Inferior parietal cortex (tissue), 1 donor: ENCODE measurements at regions not wholly inside any gene's neighbourhood (a gene's known extent, or its start where the extent isn't known, plus 50 kb on each side); places are given as distances from the start of the nearest gene placed in this dataset.

Source experiments
- DNase-seq: peaks from one replicate; pipeline ENCODE4 v3.0.0-alpha.2; 2016; ENCODE audit errors: extremely low spot score

- no peak for DNase-seq
Observed at GRCh38 chr5:159817262-159818029, 98.8 kb upstream of the ADRA1B start.

GRCh38 chr5:159819591-159820411, 96.5 kb upstream of the ADRA1B start:
- DNase-seq = no peak

GRCh38 chr5:159820692-159821091, 95.6 kb upstream of the ADRA1B start:
- no peak for DNase-seq

GRCh38 chr5:159821461-159821940, 94.8 kb upstream of the ADRA1B start:
- no peak for DNase-seq

- no peak for DNase-seq
Observed at GRCh38 chr5:159824188-159825161, 91.8 kb upstream of the ADRA1B start.

- DNase-seq = no peak
Observed at GRCh38 chr5:159825551-159826051, 90.7 kb upstream of the ADRA1B start.

GRCh38 chr5:159826351-159827214, 89.7 kb upstream of the ADRA1B start:
- no peak for DNase-seq

GRCh38 chr5:159827861-159828260, 88.4 kb upstream of the ADRA1B start:
- DNase-seq = no peak

- DNase-seq = no peak
Observed at GRCh38 chr5:159832073-159832472, 84.2 kb upstream of the ADRA1B start.

GRCh38 chr5:159833088-159833487, 83.2 kb upstream of the ADRA1B start:
- no peak for DNase-seq

- DNase-seq = no peak
Observed at GRCh38 chr5:159833846-159834245, 82.4 kb upstream of the ADRA1B start.

GRCh38 chr5:159835548-159835947, 80.7 kb upstream of the ADRA1B start:
- no peak for DNase-seq

- no peak for DNase-seq
Observed at GRCh38 chr5:159836691-159837090, 79.6 kb upstream of the ADRA1B start.

GRCh38 chr5:159837860-159838259, 78.4 kb upstream of the ADRA1B start:
- no peak for DNase-seq

- no peak for DNase-seq
Observed at GRCh38 chr5:159838551-159839222, 77.6 kb upstream of the ADRA1B start.

- no peak for DNase-seq
Observed at GRCh38 chr5:159844267-159845121, 71.8 kb upstream of the ADRA1B start.

- no peak for DNase-seq
Observed at GRCh38 chr5:159849437-159850083, 66.7 kb upstream of the ADRA1B start.

- no peak for DNase-seq
Observed at GRCh38 chr5:159850160-159850559, 66.1 kb upstream of the ADRA1B start.
